Upper lobe of left lung (tissue), 6 donors: ENCODE measurements at regions not wholly inside any gene's neighbourhood (a gene's known extent, or its start where the extent isn't known, plus 50 kb on each side); places are given as distances from the start of the nearest gene placed in this dataset.

ENCODE experiments used
- ATAC-seq, 2 donors: fragments of 200-7000 bp; cut with Tn5 transposase; one replicate each; pipeline ENCODE4 v1.9.1; 2022; ENCODE audit warnings: mild to moderate bottlenecking in 2 of 2, moderate library complexity in 2 of 2; ENCODE audit not compliant: low FRiP score in 2 of 2
- DNase-seq, 2 donors: peaks; one replicate each; pipeline ENCODE4 v3.0.0-alpha.2; 2019 to 2020
- H3K27ac ChIP-seq, 4 donors: fragments of 200-600 bp; sonication (generic); one replicate each; pipeline ENCODE4 v1.5.1; 2016 to 2019
- H3K27me3 ChIP-seq, 4 donors: fragments of 200-600 bp; sonication (generic); one replicate each; pipeline ENCODE4 v1.5.1; 2017 to 2019
- H3K36me3 ChIP-seq, 4 donors: fragments of 200-600 bp; sonication (generic); one replicate each; pipeline ENCODE4 v1.5.1; 2016 to 2019
- H3K4me1 ChIP-seq, 4 donors: fragments of 200-600 bp; sonication (generic); one replicate each; pipeline ENCODE4 v1.5.1; 2018 to 2019
- H3K4me3 ChIP-seq, 4 donors: fragments of 200-600 bp; sonication (generic); one replicate each; pipeline ENCODE4 v1.5.1; 2017 to 2019; ENCODE audit warnings: mild to moderate bottlenecking in 2 of 4, moderate library complexity in 1 of 4
- H3K9me3 ChIP-seq, 4 donors: fragments of 200-600 bp; sonication (generic); one replicate each; pipeline ENCODE4 v1.5.1; 2018 to 2019
- EP300 ChIP-seq, 4 donors: sonication (generic); formaldehyde crosslinking; IDR thresholded peaks; one replicate each; pipeline ENCODE4 v1.5.1; 2017; ENCODE audit warnings: antibody characterized with exemption in 4 of 4, control low read depth in 2 of 4
- POLR2A ChIP-seq, 4 donors: fragments of 450-650 bp; IDR thresholded peaks; one replicate each; pipeline ENCODE4 v1.5.1; 2016 to 2017; ENCODE audit warnings: antibody characterized with exemption in 4 of 4, mild to moderate bottlenecking in 2 of 4
- POLR2AphosphoS5 ChIP-seq, 2 donors: sonication (generic); formaldehyde crosslinking; IDR thresholded peaks; one replicate each; pipeline ENCODE4 v1.5.1; 2017; ENCODE audit warnings: antibody characterized with exemption in 2 of 2
- WGBS, 2 donors: methylation state at CpG; one replicate each; pipeline ENCODE4 v1.1.5; 2017 to 2018; 5-methylcytosine and 5-hydroxymethylcytosine counted together
- TF ChIP-seq, protein P1 (sequence below), 6 experiments: fragments of 450-650 bp in 4 of 6; fragments of 200-600 bp in 2 of 6; sonication (generic) in 2 of 6; IDR thresholded peaks; one replicate each; pipeline ENCODE4 v1.5.1; 2016 to 2019; ENCODE audit warnings: antibody characterized with exemption in 6 of 6
- donor health status: DM: no; HTN: no; CAD: no; lungs with moderate emphysema.
- donor health status: DM: no; HTN: yes; CAD: no; lungs with severe emphysema.

DNA sequence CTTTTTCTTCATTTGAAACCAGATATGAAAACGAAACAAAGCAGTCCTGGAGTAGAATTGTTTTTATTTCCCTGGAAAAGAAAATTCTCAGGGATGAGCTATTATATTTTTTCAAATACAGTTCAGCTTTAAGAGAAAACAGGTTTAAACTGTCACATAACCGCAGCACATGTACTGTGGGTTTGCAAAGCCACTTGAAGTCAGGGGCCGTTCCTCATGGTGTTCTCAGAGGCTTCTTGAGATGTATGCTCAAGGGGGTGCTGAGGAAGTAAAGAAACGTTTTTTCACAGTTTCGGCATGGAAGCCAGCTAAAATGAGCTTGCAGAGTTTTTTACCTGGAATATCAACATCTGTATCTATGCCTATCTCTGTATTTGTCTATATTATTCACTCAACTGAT, 225.3 kb downstream of the MC4R start:
- TF ChIP-seq POLR2AphosphoS5 (IDR thresholded peaks at IDR 0.05) (no peak), EP300 (IDR thresholded peaks at IDR 0.05) (no peak), POLR2A (IDR thresholded peaks at IDR 0.05) (no peak)
- TF ChIP-seq, protein P1, sequence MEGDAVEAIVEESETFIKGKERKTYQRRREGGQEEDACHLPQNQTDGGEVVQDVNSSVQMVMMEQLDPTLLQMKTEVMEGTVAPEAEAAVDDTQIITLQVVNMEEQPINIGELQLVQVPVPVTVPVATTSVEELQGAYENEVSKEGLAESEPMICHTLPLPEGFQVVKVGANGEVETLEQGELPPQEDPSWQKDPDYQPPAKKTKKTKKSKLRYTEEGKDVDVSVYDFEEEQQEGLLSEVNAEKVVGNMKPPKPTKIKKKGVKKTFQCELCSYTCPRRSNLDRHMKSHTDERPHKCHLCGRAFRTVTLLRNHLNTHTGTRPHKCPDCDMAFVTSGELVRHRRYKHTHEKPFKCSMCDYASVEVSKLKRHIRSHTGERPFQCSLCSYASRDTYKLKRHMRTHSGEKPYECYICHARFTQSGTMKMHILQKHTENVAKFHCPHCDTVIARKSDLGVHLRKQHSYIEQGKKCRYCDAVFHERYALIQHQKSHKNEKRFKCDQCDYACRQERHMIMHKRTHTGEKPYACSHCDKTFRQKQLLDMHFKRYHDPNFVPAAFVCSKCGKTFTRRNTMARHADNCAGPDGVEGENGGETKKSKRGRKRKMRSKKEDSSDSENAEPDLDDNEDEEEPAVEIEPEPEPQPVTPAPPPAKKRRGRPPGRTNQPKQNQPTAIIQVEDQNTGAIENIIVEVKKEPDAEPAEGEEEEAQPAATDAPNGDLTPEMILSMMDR (IDR thresholded peaks at IDR 0.05): no peak

DNA sequence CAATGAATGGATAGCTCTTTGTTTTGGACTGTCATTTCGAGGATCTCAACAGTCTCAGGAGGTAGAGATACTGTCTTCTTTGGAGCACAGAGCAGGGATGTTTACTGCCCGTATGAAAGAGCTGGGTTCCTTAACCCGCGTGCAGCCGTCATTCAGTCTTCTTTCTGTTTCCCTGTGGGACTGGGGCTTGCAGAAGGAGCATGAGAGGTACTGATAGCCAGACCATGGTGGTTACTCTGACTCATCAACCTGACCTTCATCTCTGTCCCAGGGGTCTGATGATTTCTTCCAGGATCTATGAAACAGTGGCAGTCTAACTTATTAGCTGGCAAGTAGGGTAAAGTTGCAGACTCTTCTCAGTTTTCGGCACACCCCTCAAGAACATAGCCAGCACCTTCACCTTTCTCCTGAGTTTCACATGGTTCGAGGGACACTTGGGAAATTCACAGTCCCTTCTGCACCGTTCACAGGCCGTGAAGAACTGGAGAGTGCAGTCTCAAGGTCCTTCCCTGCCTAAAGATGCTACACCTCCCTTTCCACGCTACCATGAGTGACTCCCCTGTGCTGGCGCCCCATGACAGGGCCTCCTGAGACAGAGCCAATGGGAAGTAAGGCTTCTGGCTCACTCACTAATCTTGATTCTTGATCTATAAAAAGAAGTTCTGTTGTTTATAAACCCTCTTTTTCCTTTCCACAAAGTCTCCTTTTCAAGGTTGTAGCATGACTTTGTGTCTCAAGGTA, 226.2 kb downstream of the MC4R start:
- no peak overlapping the region for H3K4me3 ChIP-seq
- WGBS, 2 donors: 85 to 86% methylated on average over 11 of the region's 11 CpGs
- H3K27ac ChIP-seq: no peak overlapping the region
- no peak for DNase-seq
- no peak for TF ChIP-seq POLR2AphosphoS5 (IDR thresholded peaks at IDR 0.05)
- TF ChIP-seq, protein P1 (IDR thresholded peaks at IDR 0.05): no peak
- no peak for TF ChIP-seq POLR2A (IDR thresholded peaks at IDR 0.05)
- TF ChIP-seq EP300 (IDR thresholded peaks at IDR 0.05): no peak
- H3K27me3 ChIP-seq: no peaks in the 10 kb centered on the region
- ATAC-seq: no peak
- H3K36me3 ChIP-seq: no peaks in the 10 kb centered on the region
- no peaks in the 10 kb centered on the region for H3K9me3 ChIP-seq
- H3K4me1 ChIP-seq: peaks cover 0 to 4% (median 0%) of the 10 kb centered on the region in 4 donors

More for the DNA sequence above, 225.3 kb downstream of the MC4R start:
- 37 to 50% methylated on average over 5 of the region's 5 CpGs for WGBS, 2 donors
- Histone ChIP-seq H3K27me3 (no peaks in the 10 kb centered on the region), H3K4me1 (peaks cover 0 to 4% (median 0%) of the 10 kb centered on the region in 4 donors), H3K27ac (no peak overlapping the region), H3K9me3 (no peaks in the 10 kb centered on the region), H3K36me3 (no peaks in the 10 kb centered on the region), H3K4me3 (no peak overlapping the region)
- DNase-seq: peak in 1 of 2 donors; percentile 49
- no peak for ATAC-seq

DNA sequence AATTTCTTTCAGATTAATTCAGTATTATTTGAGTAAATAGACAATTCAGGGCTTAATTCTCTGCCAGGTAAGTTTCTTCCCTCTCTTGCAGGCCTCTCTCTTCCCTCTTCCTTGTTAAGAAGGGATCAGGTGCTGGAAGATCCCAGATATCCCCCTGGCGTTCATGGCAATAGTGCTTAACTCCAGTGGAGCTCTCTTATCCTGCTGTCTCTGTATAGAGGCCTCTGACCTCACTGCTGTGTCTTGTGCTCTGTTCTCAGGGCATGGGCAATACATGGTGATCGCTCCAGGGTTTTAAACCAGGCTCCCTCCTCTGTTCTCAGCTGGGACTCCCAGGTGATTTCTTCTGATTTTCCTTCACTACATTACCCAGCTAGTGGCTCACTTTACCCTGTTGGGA, 226.8 kb downstream of the MC4R start:
- TF ChIP-seq, protein P1 (IDR thresholded peaks at IDR 0.05): no peak
- TF ChIP-seq POLR2AphosphoS5 (IDR thresholded peaks at IDR 0.05) (no peak), EP300 (IDR thresholded peaks at IDR 0.05) (no peak), POLR2A (IDR thresholded peaks at IDR 0.05) (no peak)
- H3K27ac ChIP-seq: no peak overlapping the region
- H3K4me3 ChIP-seq: no peak overlapping the region
- H3K9me3 ChIP-seq: no peaks in the 10 kb centered on the region
- WGBS, 2 donors: 82 to 86% methylated on average over 2 of the region's 2 CpGs
- ATAC-seq (peak in 1 of 2 donors; percentile 43), DNase-seq (no peak)
- H3K27me3 ChIP-seq: no peaks in the 10 kb centered on the region
- H3K4me1 ChIP-seq: peaks cover 0 to 4% (median 0%) of the 10 kb centered on the region in 4 donors
- H3K36me3 ChIP-seq: no peaks in the 10 kb centered on the region

DNA sequence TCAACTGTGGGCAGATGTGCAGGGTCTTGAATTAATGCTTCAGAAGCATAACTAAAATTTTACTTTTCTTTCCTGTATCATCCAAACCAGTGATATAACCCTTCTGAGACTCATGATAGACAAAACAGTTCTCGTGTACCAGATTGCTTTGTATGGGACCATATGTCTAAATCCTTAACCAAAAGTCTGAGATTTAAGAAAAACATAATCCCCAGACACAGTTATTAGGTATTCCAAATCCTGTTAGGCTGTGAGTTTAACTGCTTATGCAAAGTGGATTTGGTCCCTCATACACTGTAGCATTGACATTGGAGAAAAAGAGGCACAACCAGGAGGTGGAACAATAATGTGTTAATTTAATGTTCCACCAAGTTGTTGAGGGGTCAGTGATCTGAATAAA, 235.0 kb downstream of the PMAIP1 start:
- Histone ChIP-seq H3K27me3 (no peaks in the 10 kb centered on the region), H3K27ac (no peak overlapping the region), H3K4me3 (no peak overlapping the region), H3K36me3 (no peaks in the 10 kb centered on the region), H3K9me3 (peaks cover 0 to 3% (median 0%) of the 10 kb centered on the region in 4 donors), H3K4me1 (no peaks in the 10 kb centered on the region)
- DNase-seq (no peak), ATAC-seq (no peak)
- WGBS, 2 donors: 78 to 95% methylated on average over 1 of the region's 1 CpG
- TF ChIP-seq, protein P1 (IDR thresholded peaks at IDR 0.05): no peak
- no peak for TF ChIP-seq POLR2AphosphoS5 (IDR thresholded peaks at IDR 0.05)
- no peak for TF ChIP-seq EP300 (IDR thresholded peaks at IDR 0.05)
- TF ChIP-seq POLR2A (IDR thresholded peaks at IDR 0.05): no peak

DNA sequence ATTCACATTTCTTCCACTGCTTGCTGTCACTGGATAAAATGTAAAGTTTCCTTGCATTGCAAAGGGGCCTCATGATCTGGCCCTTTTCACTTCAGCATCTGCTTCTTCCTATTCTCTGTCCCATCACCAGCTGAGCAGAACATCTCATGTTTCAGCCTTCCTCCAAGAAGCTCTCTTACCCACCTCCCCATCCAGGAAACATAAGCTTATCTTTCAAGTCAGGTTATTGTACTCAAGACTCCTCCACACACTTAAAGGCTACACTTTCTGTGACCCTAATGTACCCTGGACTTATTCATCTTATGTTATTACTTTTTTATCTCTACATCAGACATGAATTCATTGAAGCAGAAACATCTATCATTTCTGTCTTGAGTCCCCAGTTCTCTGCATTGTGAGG, 230.5 kb downstream of the PMAIP1 start:
- Histone ChIP-seq H3K4me1 (no peaks in the 10 kb centered on the region), H3K9me3 (peaks cover 0 to under 1% (median 0%) of the 10 kb centered on the region in 4 donors), H3K36me3 (no peaks in the 10 kb centered on the region), H3K4me3 (no peak overlapping the region), H3K27ac (no peak overlapping the region), H3K27me3 (no peaks in the 10 kb centered on the region)
- no peak for DNase-seq
- ATAC-seq: no peak
- no peak for TF ChIP-seq POLR2AphosphoS5 (IDR thresholded peaks at IDR 0.05)
- TF ChIP-seq EP300 (IDR thresholded peaks at IDR 0.05): no peak
